ENCODE measurements at regions not wholly inside any gene's neighbourhood (a gene's known extent, or its start where the extent isn't known, plus 50 kb on each side); places are given as distances from the start of the nearest gene placed in this dataset.

GRCh38 chr16:7089751-7090150 lies 242.9 kb upstream of the RBFOX1 start:
- CTCF ChIA-PET = no interaction called here
- Histone ChIP-seq H3K9me3 (ENCODE audit: control insufficient read depth, insufficient read depth, low read length) (peaks cover 10% of the 10 kb centered on the region), H3K27ac (ENCODE audit: low read depth, low read length) (no peak overlapping the region), H3K4me3 (ENCODE audit: low read depth, low read length) (no peak overlapping the region), H3K27me3 (ENCODE audit: control insufficient read depth, insufficient read depth, low read length) (no peaks in the 10 kb centered on the region)
- DNase-seq (ENCODE audit: low read depth, low spot score) = no peak
- POLR2A ChIA-PET = no interaction called here
- TF ChIP-seq, protein P1, sequence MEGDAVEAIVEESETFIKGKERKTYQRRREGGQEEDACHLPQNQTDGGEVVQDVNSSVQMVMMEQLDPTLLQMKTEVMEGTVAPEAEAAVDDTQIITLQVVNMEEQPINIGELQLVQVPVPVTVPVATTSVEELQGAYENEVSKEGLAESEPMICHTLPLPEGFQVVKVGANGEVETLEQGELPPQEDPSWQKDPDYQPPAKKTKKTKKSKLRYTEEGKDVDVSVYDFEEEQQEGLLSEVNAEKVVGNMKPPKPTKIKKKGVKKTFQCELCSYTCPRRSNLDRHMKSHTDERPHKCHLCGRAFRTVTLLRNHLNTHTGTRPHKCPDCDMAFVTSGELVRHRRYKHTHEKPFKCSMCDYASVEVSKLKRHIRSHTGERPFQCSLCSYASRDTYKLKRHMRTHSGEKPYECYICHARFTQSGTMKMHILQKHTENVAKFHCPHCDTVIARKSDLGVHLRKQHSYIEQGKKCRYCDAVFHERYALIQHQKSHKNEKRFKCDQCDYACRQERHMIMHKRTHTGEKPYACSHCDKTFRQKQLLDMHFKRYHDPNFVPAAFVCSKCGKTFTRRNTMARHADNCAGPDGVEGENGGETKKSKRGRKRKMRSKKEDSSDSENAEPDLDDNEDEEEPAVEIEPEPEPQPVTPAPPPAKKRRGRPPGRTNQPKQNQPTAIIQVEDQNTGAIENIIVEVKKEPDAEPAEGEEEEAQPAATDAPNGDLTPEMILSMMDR (IDR thresholded peaks at IDR 0.05; ENCODE audit: low read depth, low read length) = no peak

DNA sequence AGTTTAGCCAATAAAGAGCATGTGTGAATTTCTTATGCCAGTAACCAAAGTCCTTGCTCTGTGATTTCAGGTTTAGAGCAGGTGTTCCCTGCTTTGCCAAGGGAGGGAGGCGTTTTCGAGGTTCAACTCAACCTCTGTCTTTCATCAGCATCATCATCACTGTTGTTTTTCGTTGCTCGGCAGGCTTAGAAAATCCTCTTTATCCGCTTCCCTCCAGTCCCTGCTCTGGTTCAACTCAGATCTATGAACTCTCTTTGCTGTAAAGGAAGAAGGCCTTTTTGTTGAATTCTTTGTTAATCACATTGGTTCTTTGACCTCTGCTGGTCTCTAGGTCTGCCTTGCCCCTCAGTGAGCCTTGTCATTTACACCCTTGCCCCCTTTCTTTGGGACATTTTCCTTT lies 243.9 kb upstream of the RBFOX1 start:
- POLR2A ChIA-PET = no interaction called here
- no peak overlapping the region for H3K4me3 ChIP-seq (ENCODE audit: low read depth, low read length)
- no peak overlapping the region for H3K27ac ChIP-seq (ENCODE audit: low read depth, low read length)
- no peaks in the 10 kb centered on the region for H3K27me3 ChIP-seq (ENCODE audit: control insufficient read depth, insufficient read depth, low read length)
- DNase-seq (ENCODE audit: low read depth, low spot score) = no peak
- CTCF ChIA-PET = no interaction called here
- peaks cover 12% of the 10 kb centered on the region for H3K9me3 ChIP-seq (ENCODE audit: control insufficient read depth, insufficient read depth, low read length)
- TF ChIP-seq, protein P1 (IDR thresholded peaks at IDR 0.05; ENCODE audit: low read depth, low read length) = no peak

GRCh38 chr16:7086822-7087616 lies 245.6 kb upstream of the RBFOX1 start:
- peaks cover 13% of the 10 kb centered on the region for H3K9me3 ChIP-seq (ENCODE audit: control insufficient read depth, insufficient read depth, low read length)
- POLR2A ChIA-PET = no interaction called here
- H3K27ac ChIP-seq (ENCODE audit: low read depth, low read length) = no peak overlapping the region
- no peaks in the 10 kb centered on the region for H3K27me3 ChIP-seq (ENCODE audit: control insufficient read depth, insufficient read depth, low read length)
- TF ChIP-seq, protein P1 (IDR thresholded peaks at IDR 0.05; ENCODE audit: low read depth, low read length) = no peak
- DNase-seq (ENCODE audit: low read depth, low spot score) = no peak
- CTCF ChIA-PET = no interaction called here
- H3K4me3 ChIP-seq (ENCODE audit: low read depth, low read length) = no peak overlapping the region

GRCh38 chr16:7085776-7086175 lies 246.9 kb upstream of the RBFOX1 start:
- no peak for DNase-seq (ENCODE audit: low read depth, low spot score)
- H3K9me3 ChIP-seq (ENCODE audit: control insufficient read depth, insufficient read depth, low read length) = peaks cover 13% of the 10 kb centered on the region
- H3K4me3 ChIP-seq (ENCODE audit: low read depth, low read length) = no peak overlapping the region
- POLR2A ChIA-PET = no interaction called here
- H3K27ac ChIP-seq (ENCODE audit: low read depth, low read length) = no peak overlapping the region
- CTCF ChIA-PET = no interaction called here
- TF ChIP-seq, protein P1 (IDR thresholded peaks at IDR 0.05; ENCODE audit: low read depth, low read length) = no peak
- no peaks in the 10 kb centered on the region for H3K27me3 ChIP-seq (ENCODE audit: control insufficient read depth, insufficient read depth, low read length)

DNA sequence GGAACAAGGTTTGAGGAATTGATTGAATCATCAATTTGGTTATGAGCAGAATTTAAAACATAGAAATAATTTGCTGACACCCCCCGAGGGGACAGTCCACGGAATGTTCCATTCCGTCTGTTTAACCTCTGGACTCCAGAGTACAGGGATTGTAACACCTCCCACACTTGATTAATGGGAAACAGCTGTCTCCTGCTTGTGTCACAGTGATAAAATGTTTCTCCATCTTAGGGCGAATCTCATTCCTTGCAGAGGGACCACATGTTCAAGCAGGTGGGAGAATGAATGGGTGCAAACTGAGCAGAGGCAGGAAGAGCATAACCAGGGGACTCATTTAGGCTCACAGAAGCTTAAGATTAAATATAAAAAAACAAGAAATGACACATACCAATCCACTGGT lies 249.5 kb upstream of the RBFOX1 start:
- H3K9me3 ChIP-seq (ENCODE audit: control insufficient read depth, insufficient read depth, low read length) = peaks cover 13% of the 10 kb centered on the region
- no peak overlapping the region for H3K4me3 ChIP-seq (ENCODE audit: low read depth, low read length)
- no peak overlapping the region for H3K27ac ChIP-seq (ENCODE audit: low read depth, low read length)
- no peak for DNase-seq (ENCODE audit: low read depth, low spot score)
- POLR2A ChIA-PET = no interaction called here
- H3K27me3 ChIP-seq (ENCODE audit: control insufficient read depth, insufficient read depth, low read length) = no peaks in the 10 kb centered on the region
- CTCF ChIA-PET = no interaction called here
- TF ChIP-seq, protein P1 (IDR thresholded peaks at IDR 0.05; ENCODE audit: low read depth, low read length) = no peak
